ENCODE measurements at regions not wholly inside any gene's neighbourhood (a gene's known extent, or its start where the extent isn't known, plus 50 kb on each side); places are given as distances from the start of the nearest gene placed in this dataset.
"Not testable (repeated sequence)": the region's sequence is repeated elsewhere in the genome, so short reads cannot be mapped to it uniquely, and the experiment has no call there.

GRCh38 chrX:26789751-26790150 lies 573.8 kb downstream of the MAGEB5 start:
- no peak overlapping the region for H3K4me3 ChIP-seq (ENCODE audit: low read depth, poor library complexity, severe bottlenecking)
- no peak for TF ChIP-seq CTCF (IDR thresholded peaks at IDR 0.05)
- no peak for TF ChIP-seq POLR2A (IDR thresholded peaks at IDR 0.05)
- DNase-seq (ENCODE audit: low spot score in 2 of 2), result no peak
- intact Hi-C loops (cut with DNase I; ENCODE audit: low total_unique reads), result no loop called here

GRCh38 chrX:26788402-26788998 lies 572.5 kb downstream of the MAGEB5 start:
- 62 to 63% methylated on average over 1 of the region's 1 CpG for WGBS, 2 donors
- intact Hi-C loops (cut with DNase I; ENCODE audit: low total_unique reads), result no loop called here
- no peak for DNase-seq (ENCODE audit: low spot score in 2 of 2)
- no peak overlapping the region for H3K4me3 ChIP-seq (ENCODE audit: low read depth, poor library complexity, severe bottlenecking)
- TF ChIP-seq CTCF (IDR thresholded peaks at IDR 0.05), result no peak
- no peak for TF ChIP-seq POLR2A (IDR thresholded peaks at IDR 0.05)

- intact Hi-C loops (cut with DNase I; ENCODE audit: low total_unique reads), result no loop called here
- no peak overlapping the region for H3K4me3 ChIP-seq (ENCODE audit: low read depth, poor library complexity, severe bottlenecking)
- TF ChIP-seq CTCF (IDR thresholded peaks at IDR 0.05) (no peak), POLR2A (IDR thresholded peaks at IDR 0.05) (no peak)
- 59 to 68% methylated on average over 10 of the region's 10 CpGs for WGBS, 2 donors
- DNase-seq (ENCODE audit: low spot score in 2 of 2), result no peak
These were observed 567.7 kb downstream of the MAGEB5 start for GRCh38 chrX:26783512-26784225.

- no peak overlapping the region for H3K4me3 ChIP-seq (ENCODE audit: low read depth, poor library complexity, severe bottlenecking)
- no peak for DNase-seq (ENCODE audit: low spot score in 2 of 2)
- intact Hi-C loops (cut with DNase I; ENCODE audit: low total_unique reads), result no loop called here
- no peak for TF ChIP-seq POLR2A (IDR thresholded peaks at IDR 0.05)
- TF ChIP-seq CTCF (IDR thresholded peaks at IDR 0.05), result no peak
- WGBS, 2 donors, result 61 to 82% methylated on average over 3 of the region's 3 CpGs
These were observed 562.4 kb downstream of the MAGEB5 start for GRCh38 chrX:26778320-26778888.

GRCh38 chrX:26762253-26762652 lies 546.3 kb downstream of the MAGEB5 start:
- WGBS, 2 donors, result 78 to 85% methylated on average over 2 of the region's 2 CpGs

GRCh38 chrX:26755760-26756159 lies 539.8 kb downstream of the MAGEB5 start:
- 83% methylated on average over 13 of the region's 13 CpGs; no CpG with 5 or more reads in 1 of the 2 donors for WGBS, 2 donors
- intact Hi-C loops (cut with DNase I; ENCODE audit: low total_unique reads); DNase-seq (ENCODE audit: low spot score in 2 of 2); H3K4me3 ChIP-seq (ENCODE audit: low read depth, poor library complexity, severe bottlenecking): not testable (repeated sequence)

More at GRCh38 chrX:26762253-26762652, 546.3 kb downstream of the MAGEB5 start:
- intact Hi-C loops (cut with DNase I; ENCODE audit: low total_unique reads), result no loop called here
- no peak for DNase-seq (ENCODE audit: low spot score in 2 of 2)
- TF ChIP-seq CTCF (IDR thresholded peaks at IDR 0.05), result no peak
- no peak overlapping the region for H3K4me3 ChIP-seq (ENCODE audit: low read depth, poor library complexity, severe bottlenecking)

Measured in lower leg skin (tissue), 4 donors.